Thyroid gland (tissue), 4 donors: ENCODE measurements at regions not wholly inside any gene's neighbourhood (a gene's known extent, or its start where the extent isn't known, plus 50 kb on each side); places are given as distances from the start of the nearest gene placed in this dataset.

Experiments
- CTCF ChIP-seq, 6 experiments: fragments of 200-600 bp in 3 of 6; fragments of 450-650 bp in 3 of 6; sonication (generic) in 3 of 6; IDR thresholded peaks; one replicate each; pipeline ENCODE4 v1.5.1; 2016 to 2019; ENCODE audit warnings: antibody characterized with exemption in 6 of 6, mild to moderate bottlenecking in 2 of 6, inconsistent platforms in 1 of 6, moderate library complexity in 1 of 6
- POLR2A ChIP-seq, 2 donors: fragments of 450-650 bp; IDR thresholded peaks; one replicate each; pipeline ENCODE4 v1.6.1; 2017; ENCODE audit warnings: antibody characterized with exemption in 2 of 2, mild to moderate bottlenecking in 2 of 2, moderate library complexity in 1 of 2

- no peak for TF ChIP-seq CTCF (IDR thresholded peaks at IDR 0.05)
- TF ChIP-seq POLR2A (IDR thresholded peaks at IDR 0.05) = no peak
These were observed 607.6 kb upstream of the PFKP start for GRCh38 chr10:2459713-2460112.
